HG03108 (cell line): ENCODE measurements at regions not wholly inside any gene's neighbourhood (a gene's known extent, or its start where the extent isn't known, plus 50 kb on each side); places are given as distances from the start of the nearest gene placed in this dataset.
"Not testable (repeated sequence)": the region's sequence is repeated elsewhere in the genome, so short reads cannot be mapped to it uniquely, and the experiment has no call there.

ENCODE experiments used
- ATAC-seq: cut with Tn5 transposase; IDR thresholded peaks from one replicate; pipeline ENCODE4 v1.9.1; 2021; ENCODE audit warnings: moderate library complexity; ENCODE audit not compliant: unreplicated experiment

GRCh38 chr18:14342170-14342569, 201.2 kb downstream of the POTEC start:
- not testable (repeated sequence) for ATAC-seq

- not testable (repeated sequence) for ATAC-seq
Measured at GRCh38 chr18:14336017-14336416, 203.8 kb upstream of the ZNF519 start.

- ATAC-seq, result not testable (repeated sequence)
Measured at GRCh38 chr18:14321217-14321616, 189.0 kb upstream of the ZNF519 start.

- ATAC-seq, result not testable (repeated sequence)
Measured at GRCh38 chr18:14301255-14301654, 169.0 kb upstream of the ZNF519 start.

- ATAC-seq, result not testable (repeated sequence)
Measured at GRCh38 chr18:14295081-14295480, 162.8 kb upstream of the ZNF519 start.

DNA sequence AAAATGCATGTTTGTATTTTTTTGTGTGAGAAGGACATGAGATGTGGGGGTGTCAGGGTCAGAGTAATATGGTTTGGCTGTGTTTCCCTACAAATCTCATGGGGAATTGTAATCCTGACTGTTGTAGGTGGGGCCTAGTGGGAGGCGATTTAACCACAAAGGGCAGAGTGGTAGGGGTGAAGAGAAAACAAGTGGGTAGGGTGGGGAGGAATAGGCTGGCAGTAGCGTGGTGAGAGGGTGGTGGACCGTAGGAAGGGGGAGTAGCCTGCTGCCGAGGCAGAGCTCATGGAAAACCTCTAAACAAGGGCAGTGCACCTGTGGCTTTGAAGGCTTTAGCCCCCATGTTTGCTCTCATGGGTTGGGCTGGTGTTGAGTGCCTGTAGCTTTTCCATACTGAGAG, 152.8 kb upstream of the ZNF519 start:
- ATAC-seq, result no peak

- ATAC-seq, result not testable (repeated sequence)
Measured at GRCh38 chr18:14275391-14275790, 143.2 kb upstream of the ZNF519 start.

GRCh38 chr18:14265637-14266410, 133.6 kb upstream of the ZNF519 start:
- not testable (repeated sequence) for ATAC-seq

- not testable (repeated sequence) for ATAC-seq
Measured at GRCh38 chr18:14262786-14263185, 130.6 kb upstream of the ZNF519 start.

DNA sequence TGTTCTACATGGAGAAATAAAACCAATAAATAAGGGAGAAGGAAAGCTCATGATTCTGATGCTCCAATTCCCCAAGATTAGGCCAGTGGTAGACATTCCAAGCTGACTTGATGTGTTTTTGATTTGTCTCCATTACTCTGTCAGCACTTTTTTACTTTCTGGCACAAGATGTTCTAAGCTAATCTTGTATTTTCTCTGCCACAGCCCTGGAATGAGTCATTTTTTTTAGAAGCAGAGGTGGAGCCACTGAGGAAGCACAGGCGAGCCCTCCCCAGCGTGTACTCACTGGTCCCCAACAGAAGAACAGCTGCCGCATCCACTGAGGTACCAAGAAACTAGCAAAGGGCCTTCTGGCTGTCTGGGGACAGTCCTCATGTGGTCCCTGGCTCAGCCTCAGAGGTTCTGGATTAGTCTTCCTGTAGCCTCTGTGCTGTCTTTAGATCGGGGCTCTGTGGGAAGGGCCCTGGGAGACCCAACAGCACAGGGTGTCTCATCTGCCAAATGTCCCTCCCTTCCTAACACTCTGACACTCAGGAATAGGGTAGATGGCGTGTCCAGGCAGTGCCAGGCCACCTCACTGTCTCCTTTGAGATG, 117.9 kb upstream of the ZNF519 start:
- ATAC-seq, result not testable (repeated sequence)

- not testable (repeated sequence) for ATAC-seq
Measured at GRCh38 chr18:14239224-14239623, 107.0 kb upstream of the ZNF519 start.

- ATAC-seq, result not testable (repeated sequence)
Measured at GRCh38 chr18:14236356-14237048, 104.3 kb upstream of the ZNF519 start.

GRCh38 chr18:14225286-14225679, 93.0 kb upstream of the ZNF519 start:
- not testable (repeated sequence) for ATAC-seq

- not testable (repeated sequence) for ATAC-seq
Measured at GRCh38 chr18:14224551-14225285, 92.5 kb upstream of the ZNF519 start.

- not testable (repeated sequence) for ATAC-seq
Measured at GRCh38 chr18:14223919-14224318, 91.7 kb upstream of the ZNF519 start.

GRCh38 chr18:14223231-14223822, 91.1 kb upstream of the ZNF519 start:
- not testable (repeated sequence) for ATAC-seq

DNA sequence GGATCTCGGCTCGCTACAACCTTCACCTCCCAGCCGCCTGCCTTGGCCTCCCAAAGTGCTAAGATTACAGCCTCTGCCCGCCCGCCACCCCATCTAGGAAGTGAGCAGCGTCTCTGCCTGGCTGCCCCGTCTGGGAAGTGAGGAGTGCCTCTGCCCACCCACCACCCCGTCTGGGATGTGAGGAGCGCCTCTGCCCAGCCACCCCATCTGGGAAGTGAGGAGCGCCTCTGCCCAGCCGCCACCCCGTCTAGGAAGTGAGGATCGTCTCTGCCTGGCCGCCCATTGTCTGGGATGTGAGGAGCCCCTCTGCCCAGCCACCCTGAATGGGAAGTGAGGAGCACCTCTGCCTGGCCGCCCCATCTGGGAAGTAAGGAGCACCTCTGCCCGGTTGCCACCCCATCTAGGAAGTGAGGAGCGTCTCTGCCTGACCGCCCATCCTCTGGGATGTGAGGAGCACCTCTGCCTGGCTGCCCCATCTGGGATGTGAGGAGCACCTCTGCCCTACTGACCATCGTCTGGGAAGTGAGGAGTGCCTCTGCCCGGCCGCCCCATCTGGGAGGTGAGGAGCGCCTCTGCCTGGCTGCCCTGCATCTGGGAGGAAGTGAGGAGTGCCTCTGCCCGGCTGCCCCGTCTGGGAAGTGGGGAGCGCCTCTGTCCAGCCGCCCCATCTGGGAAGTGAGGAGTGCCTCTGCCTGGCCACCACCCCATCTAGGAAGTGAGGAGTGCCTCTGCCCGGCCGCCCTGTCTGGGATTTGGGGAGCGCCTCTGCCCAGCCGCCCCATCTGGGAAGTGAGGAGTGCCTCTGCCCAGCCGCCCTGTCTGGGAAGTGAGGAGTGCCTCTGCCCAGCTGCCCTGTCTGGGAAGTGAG, 90.4 kb upstream of the ZNF519 start:
- not testable (repeated sequence) for ATAC-seq

- ATAC-seq, result no peak
Measured at GRCh38 chr18:14221689-14222088, 89.5 kb upstream of the ZNF519 start.

GRCh38 chr18:14215952-14216351, 83.7 kb upstream of the ZNF519 start:
- not testable (repeated sequence) for ATAC-seq

DNA sequence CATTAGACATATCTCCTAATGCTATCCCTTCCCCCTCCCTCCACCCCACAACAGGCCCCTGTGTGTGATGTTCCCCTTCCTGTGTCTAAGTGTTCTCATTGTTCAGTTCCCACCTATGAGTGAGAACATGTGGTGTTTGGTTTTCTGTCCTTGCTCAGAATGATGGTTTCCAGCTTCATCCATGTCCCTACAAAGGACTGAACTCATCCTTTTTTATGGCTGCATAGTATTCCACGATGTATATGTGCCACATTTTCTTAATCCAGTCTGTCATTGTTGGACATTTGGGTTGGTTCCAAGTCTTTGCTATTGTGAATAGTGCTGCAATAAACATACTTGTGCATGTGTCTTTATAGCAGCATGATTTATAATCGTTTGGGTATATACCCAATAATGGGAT, 71.2 kb upstream of the ZNF519 start:
- not testable (repeated sequence) for ATAC-seq
